ENCODE measurements at regions not wholly inside any gene's neighbourhood (a gene's known extent, or its start where the extent isn't known, plus 50 kb on each side); places are given as distances from the start of the nearest gene placed in this dataset.

DNA sequence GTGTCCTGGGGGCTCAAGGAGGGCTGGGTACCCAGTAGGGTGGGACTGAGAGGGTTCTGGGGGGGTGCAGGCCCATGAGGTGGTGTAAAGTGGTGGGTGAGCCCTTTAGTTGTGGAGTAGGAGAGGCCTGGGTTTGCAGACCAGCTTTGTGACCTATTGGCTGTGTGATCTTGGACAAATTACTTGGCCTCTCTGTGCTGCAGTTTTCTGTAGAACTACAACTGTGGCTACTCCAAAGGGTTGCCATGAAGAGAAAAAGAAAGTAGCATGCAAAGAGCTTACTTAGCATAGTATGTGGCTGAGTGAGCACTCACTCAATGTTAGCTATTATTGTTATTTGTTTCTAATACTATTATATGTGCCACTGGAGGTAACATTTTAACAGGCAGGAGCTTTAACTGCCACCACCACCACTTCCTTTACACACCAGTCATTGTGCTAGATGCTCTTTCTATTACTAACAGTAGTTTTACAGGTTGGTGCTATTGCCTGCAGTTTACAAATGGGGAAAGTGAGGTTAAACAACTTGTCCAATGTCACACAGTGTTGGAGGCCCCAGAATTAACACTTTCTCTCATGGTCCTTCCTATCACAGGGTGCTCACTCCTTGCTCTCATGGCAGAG lies 286.8 kb downstream of the DHX35 start:
- TF ChIP-seq, protein P1, sequence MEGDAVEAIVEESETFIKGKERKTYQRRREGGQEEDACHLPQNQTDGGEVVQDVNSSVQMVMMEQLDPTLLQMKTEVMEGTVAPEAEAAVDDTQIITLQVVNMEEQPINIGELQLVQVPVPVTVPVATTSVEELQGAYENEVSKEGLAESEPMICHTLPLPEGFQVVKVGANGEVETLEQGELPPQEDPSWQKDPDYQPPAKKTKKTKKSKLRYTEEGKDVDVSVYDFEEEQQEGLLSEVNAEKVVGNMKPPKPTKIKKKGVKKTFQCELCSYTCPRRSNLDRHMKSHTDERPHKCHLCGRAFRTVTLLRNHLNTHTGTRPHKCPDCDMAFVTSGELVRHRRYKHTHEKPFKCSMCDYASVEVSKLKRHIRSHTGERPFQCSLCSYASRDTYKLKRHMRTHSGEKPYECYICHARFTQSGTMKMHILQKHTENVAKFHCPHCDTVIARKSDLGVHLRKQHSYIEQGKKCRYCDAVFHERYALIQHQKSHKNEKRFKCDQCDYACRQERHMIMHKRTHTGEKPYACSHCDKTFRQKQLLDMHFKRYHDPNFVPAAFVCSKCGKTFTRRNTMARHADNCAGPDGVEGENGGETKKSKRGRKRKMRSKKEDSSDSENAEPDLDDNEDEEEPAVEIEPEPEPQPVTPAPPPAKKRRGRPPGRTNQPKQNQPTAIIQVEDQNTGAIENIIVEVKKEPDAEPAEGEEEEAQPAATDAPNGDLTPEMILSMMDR (IDR thresholded peaks at IDR 0.05), result no peak
- TF ChIP-seq POLR2A (IDR thresholded peaks at IDR 0.05), result no peak
- TF ChIP-seq EP300 (IDR thresholded peaks at IDR 0.05), result no peak

Data from tibial nerve (tissue), 4 donors.